NCI-H524 treated with DMSO at 0.1 percent for 48 hours (cell line): ENCODE measurements at regions not wholly inside any gene's neighbourhood (a gene's known extent, or its start where the extent isn't known, plus 50 kb on each side); places are given as distances from the start of the nearest gene placed in this dataset.
"Not testable (repeated sequence)": the region's sequence is repeated elsewhere in the genome, so short reads cannot be mapped to it uniquely, and the experiment has no call there.

ENCODE experiments used
- DNase-seq: peaks from one replicate; lab custom pipeline; 2025; lab: John Stamatoyannopoulos, UW

DNA sequence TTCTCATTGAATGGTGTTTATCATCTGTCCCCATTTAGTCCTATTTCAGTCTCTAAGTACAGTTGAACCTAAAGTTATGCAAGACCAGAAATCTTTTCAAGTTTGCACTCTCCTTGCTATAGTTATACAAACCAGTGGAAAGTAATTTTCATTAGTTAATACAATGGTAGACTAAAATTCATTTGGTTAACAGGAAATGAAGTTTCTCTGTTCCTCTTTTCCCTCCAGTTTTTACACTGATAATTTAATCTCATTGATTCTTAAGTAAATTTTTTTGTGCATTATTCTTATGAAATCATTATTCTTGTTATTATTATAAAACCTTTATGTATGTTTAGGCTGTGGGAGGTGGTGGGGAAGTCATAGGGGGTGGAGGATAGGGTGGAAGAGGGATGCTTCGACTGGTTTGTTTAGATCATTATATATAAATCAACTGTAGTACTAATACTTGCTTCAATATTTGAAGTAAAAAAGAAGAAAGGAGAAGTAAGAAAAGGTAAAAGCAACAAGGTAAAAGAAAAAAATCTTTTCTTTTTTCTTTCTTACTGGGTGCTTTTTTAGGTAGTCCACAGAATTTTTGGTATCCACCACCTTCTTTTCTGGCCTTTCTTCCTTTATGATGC is 104.1 kb downstream of the GPR85 start:
- no peak for DNase-seq

DNA sequence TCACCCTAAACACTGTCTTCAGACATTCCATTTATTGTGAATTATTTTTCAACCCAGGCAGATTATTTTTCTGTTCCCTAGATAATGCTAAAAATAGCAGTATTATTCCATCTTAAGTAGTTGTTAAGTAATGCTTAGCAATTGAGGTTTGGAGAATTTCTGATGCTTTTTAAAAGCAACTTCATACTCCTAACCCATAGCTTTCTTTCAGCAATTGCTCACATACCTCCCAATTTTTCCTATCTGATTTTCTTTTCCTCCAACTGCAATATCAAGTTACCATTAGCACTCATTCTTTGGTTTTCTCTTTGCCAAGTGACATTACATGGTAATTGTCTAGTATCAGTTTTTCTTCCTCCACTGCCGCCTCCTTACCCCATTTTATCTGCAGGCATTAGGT is 104.7 kb downstream of the GPR85 start:
- DNase-seq: no peak

DNA sequence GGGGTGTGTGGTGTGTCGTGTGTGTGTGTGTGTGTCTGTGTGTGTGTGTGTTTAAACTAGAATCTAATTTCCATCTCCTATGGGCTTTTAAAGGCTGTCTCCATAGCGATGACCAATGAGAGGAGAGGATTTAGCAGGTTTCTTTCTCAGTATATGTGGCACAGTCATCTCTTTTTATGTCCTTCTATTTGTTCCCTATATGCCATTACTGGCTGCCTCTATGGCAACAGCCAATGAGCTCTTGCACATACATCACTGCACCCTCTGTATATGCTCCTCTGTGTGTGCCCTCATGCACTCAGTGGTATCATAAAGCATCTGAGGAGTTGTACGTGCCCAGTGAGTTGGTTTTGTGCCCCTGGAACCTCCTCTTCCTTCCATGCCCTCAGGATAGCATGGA is 107.6 kb downstream of the GPR85 start:
- not testable (repeated sequence) for DNase-seq

DNA sequence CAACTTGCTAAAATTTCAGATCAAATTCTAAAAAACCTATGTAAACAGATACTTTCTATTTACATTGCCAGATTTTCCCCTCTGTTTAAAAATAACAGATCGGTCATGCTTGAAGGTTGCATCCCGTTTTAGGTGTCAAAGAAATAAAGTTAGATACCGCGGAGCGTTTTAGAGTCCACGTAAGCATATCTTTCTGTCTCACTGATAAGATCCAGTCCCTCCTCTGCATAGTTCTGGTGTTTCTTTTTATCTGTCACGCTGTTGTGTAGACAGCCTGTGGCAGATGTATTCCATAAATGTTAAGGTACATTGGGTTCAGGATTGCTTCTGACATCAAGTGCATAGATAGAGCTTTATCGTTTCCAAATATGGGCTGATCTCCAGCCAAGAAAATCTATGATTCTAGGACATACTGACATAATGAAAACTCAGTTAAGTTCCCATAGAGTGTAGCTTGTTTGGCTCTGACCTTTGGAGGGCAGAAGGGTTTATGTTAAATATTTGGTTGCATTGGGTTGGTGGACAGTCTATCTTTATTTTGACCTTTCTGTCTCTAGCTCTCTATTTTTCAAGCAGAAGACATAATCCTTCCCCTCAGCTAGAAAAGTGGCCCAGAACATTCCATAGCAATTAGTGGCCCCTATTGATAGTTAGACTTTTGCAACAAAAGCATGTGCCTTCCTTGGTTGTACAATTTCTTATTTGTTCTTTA is 109.2 kb downstream of the GPR85 start:
- not testable (repeated sequence) for DNase-seq

DNA sequence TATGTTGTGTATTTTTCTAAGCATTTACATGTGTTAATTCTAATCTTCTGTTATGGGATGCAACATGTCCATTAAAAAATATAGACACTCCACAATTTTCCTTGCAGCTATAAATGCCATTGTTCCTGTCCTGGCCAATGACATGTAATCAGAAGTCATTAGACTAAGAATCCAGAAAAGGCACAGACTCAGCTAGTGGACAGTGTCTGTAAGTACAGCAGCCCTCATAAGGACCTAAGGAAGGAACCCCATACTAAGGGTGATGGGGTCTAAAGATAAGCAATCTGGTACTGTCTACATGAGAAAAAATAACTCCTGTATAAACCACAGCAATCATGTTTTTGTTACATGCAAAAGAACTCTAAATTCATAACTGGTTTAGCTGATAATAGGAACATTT is 115.9 kb downstream of the GPR85 start:
- no peak for DNase-seq

DNA sequence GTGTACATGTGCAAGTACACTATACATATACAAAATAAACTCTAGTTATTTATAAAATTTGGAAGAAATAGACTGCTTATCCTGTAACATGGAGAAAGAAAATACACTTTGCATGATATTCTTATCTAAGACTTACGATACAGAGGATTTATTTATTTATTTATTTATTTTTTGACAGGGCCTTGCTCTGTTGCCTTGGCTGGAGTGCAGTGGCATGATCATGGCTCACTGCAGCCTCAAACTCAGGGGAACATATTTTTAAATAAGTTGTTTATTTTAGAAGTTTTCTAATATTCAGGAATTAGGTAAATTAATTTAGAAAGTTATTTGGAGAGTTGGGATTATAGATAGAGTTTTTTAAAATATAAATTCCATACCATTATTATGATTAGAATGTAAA is 116.7 kb downstream of the GPR85 start:
- no peak for DNase-seq

DNA sequence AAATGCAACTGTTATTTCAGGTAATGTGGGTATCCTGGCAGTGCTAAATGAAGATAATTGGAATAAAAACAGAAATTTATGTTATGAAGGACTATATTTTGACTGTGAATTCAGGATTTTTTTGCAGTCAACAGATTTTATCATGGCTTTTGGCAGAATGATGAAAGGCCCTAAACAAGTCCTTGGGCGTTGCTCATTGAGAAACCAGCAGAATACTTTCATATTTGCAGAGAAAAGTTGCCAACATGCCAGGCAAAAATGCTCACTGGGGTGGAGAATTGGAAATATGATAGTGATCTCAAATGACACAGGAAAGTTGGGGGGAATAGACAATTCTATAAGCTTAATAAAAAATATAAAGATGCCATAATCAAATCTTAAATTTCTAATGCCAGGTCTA is 121.1 kb downstream of the GPR85 start:
- DNase-seq: no peak

DNA sequence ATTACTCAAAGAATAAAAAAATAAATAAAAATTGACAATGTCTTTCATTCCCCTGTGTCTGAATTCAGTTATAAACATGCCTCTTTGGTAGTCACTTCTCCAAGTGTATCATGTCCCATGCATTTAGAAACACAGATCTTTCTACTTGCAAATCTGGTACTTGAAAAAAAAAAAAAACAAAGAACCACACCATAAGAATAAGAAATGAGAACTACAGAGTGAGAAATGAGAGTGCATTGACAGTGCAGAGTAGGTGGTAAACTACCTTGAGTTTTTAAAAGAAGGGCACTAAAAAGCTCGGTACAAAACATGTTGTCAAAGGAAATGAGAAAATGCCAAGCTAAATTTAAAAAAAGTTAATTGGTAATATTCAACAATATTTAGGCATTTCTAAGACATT is 123.0 kb downstream of the GPR85 start:
- DNase-seq: no peak

DNA sequence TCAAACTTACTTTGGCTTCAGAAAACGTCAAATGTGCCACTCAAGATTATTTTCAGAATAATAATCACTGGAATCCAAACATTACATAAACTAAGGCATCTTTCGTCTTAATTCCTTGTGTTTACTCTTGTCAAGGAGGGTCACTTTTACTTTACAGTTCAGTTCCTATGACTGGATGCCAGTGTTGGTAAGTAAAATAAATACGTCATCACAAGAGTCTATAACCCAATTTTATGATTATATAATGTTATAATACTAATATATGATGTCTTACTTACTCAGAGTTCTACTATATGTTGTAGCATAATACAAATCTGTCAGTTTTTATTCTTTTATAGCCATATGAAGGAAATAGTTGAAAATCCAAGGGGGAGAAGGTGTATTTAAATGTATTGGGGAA is 123.8 kb downstream of the GPR85 start:
- no peak for DNase-seq

DNA sequence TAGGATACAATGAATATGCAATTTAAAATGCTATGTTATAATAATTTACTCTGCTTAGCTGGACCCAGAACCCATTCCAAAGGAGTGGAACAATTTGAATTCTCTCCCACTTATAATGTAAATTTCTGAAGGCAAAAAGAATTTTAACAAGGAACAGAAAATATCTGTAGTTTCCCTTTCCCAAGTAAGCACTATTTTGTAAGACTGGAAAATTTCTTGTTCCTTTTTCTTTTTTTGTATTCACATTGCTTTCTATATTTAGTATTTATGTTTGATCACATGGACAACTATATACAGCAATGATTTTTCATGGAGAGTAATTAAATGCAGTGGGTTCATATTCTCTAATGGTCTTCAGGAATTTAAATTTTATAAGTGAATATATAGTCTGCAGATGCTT is 127.4 kb downstream of the GPR85 start:
- DNase-seq: no peak

DNA sequence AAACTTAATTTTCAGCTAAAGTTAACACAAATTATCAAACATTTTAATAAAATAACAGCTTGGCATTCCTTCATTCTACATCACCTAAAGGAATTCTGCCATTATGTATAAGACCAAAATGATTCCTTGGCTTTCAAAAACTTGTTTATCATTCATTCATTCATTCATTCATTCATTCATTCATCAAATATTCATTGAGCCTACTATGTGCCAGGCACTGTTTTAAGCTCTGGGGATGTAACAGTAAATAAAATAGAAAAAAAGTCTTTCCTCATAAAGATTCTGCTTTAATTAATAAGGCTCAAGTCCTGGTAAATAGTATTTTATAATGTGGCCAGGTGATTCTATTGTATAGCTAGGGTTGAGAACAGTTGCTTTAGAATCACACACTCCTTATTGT is 127.9 kb downstream of the GPR85 start:
- DNase-seq: no peak

DNA sequence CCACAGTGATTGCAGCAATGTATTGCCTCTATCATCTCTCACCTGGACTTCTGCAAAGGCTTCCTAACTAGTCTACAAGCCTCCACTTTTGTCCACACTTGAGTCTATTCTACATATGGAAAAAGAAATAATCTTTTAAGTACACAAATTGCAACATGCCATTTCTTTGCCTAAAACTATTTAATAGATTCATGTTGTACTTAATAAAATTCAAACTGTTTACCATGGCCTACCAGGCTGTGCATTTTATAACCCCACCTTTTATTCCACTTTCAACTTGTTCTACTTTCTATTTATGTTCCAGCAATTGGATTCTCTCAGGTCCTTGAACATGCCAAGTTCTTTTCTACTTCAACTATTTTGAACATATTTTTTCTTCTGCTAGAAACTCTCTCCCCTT is 128.7 kb downstream of the GPR85 start:
- no peak for DNase-seq

DNA sequence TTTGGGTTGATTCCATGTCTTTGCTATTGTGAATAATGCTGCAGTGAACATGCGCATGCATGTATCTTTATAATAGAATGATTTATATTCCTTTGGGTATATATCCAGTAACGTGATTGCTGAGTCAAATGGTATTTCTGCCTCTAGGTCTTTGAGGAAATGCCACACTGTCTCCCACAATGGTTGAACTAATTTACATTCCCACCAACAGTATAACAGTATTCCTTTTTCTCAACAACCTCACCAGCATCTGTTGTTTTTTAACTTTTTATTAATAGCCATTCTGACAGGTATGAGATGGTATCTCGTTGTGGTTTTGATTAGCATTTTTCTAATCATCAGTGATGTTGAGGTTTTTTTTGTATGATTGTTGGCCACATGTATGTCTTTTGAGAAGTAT is 133.6 kb downstream of the GPR85 start:
- DNase-seq: not testable (repeated sequence)

DNA sequence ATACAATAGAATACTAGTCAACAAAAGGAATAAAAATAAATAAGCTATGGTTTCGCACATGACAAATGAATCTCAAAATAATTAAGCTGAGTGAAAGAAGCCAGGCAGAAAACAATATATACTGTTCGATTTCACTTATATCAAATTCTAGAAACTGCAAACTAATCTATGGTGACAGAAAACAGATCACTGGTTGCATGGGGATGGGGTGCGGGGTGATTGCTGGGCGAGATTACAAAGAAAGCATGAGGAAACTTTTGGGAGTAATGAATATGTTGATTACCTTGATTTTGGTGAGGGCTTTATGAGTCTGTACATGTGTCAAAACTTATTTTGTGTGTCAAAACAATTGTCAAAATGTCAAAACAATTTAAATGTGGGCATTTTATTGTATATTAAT is 135.6 kb downstream of the GPR85 start:
- no peak for DNase-seq

DNA sequence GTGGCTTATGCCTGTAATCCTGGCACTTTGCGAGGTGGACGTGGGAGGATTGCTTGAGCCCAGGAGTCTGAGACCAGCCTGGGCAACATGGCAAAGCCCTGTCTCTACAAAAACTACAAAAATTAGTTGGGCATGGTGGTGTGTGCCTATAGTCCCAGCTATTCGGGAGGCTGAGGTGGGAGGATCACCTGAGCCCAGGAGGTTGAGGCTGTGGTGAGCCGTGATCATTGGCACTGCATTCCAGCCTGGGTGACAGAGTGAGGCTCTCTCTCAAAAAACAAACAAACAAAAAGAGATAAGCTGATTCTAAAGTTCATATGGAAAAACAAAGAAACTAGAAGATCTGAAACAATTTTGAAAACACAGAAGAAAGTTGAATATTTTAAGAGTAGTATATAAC is 136.9 kb downstream of the GPR85 start:
- not testable (repeated sequence) for DNase-seq

DNA sequence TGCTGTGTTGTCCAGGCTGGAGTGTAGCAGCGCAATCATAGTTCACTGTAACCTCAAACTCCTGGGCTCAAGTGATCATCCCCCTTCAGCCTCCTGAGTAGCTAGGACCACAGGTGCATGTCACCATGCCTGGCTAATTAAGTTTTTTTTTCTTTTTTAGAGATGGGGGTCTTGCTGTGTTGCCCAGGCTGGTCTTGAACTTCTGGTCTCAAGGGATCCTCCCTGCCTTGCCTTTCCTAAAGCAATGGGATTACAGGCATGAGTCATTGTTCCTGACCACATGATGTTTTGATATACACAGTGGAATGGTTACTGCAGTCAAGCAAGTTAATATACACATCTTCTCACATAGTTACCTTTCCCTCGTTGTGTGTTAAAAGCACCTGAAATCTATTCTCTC is 140.3 kb downstream of the GPR85 start:
- DNase-seq: no peak

DNA sequence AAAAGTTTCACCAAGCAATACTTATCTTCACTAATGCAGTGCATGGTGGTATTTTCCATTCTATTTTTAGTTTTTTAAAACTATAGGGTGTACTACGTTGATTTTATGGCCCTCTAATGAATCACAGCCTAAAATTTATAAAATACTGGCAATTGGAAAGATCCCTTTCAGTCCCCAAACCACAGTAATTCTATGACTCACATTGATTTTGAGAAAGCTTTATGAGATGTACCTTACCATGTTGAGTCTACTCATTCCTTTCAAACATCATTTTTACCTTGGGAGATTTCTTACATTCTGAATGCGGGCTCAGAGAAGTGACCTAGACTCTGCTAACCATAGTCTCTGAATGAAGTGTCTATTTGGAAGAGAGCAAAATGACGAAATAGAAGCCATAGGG is 141.6 kb downstream of the GPR85 start:
- no peak for DNase-seq

DNA sequence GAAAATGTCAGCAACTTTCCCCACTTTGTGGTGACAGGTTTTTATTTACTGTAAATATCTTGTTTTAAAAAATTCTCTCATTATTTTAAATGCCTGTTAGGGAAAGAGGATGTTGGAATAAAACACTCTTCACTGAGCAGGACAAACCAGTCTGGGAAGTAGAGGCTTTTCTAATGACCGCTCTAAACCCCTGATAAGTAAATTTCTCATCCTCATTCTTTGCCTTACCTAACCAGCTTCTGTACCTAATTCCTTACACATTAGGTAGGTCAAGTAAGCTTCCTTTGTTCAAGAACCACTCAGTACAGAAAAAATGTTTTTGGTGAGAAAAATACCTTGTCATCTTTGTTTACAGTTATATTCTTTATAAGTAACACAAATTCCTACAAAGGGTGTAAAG is 143.6 kb downstream of the GPR85 start:
- no peak for DNase-seq

DNA sequence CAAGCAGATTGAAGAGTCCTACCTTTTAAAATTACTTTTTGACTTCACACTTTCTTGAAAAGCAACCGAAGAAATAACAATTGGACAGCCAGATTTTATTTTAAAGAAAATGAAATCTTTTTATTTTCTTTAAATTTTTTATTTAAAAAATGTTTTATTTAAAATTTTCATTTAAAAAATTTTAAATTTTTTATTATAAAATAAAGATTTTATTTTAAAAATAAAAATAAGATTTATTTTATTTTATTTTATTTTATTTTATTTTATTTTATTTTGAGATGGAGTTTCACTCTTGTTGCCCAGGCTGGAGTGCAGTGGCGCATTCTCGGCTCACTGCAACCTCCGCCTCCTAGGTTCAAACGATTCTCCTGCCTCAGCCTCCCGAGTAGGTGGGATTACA is 144.5 kb downstream of the GPR85 start:
- DNase-seq: not testable (repeated sequence)

DNA sequence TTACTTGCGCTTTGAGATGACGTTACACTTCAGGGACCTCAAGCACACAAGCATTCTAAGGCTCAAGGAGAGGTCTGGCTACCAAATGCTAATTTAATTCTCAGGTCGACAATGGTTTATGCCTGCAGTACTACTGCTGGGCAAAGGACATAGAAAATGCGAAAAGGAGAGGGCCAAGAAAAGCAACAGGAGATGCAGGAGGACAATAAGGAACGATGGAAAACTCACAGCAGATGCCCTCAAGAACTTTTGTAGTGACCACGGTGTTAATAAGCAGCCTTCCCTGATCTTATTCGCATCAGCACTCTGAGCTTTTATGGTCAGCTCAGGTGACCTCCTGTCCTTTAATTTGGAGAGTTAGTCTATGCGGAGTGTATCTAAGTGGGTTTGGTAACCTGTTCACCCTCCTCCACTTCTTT is 146.3 kb downstream of the GPR85 start:
- no peak for DNase-seq

DNA sequence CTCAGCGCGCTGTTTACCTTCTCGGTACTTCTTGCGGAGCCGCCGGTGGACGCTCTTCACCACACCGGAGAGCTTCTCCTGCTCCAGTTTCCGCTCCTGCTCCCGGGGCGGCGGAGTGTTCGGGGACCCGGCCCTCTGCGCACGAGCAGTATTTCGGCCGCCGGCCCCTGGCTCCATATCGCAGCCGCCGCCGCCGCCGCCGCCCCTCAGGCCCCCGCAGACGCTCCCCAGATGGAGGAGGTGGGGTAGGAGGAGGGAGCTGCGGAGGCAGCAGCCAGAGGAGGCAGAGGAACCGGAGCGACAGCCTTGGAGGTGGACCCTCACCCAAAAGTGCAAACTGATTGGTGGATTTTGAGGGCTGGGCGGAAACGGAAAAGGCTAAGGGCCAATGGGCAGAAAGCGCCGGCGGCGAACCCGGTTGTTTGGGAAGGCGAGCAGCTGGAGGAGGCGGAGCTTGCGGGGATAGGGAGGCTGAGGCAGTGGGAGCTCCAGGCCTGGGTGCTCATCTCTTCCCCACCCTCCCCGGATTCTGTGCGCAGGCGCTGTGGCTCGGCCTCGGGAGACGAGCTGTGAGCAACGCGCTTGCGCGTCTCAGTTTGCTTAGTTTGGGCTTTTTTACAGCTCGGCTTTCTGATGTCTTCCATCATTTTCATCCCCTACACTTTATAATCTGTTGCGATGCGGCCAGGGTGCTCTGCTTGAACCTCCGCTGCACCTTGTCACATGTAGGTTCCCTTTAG is 146.9 kb downstream of the GPR85 start:
- peak; percentile 97 for DNase-seq

DNA sequence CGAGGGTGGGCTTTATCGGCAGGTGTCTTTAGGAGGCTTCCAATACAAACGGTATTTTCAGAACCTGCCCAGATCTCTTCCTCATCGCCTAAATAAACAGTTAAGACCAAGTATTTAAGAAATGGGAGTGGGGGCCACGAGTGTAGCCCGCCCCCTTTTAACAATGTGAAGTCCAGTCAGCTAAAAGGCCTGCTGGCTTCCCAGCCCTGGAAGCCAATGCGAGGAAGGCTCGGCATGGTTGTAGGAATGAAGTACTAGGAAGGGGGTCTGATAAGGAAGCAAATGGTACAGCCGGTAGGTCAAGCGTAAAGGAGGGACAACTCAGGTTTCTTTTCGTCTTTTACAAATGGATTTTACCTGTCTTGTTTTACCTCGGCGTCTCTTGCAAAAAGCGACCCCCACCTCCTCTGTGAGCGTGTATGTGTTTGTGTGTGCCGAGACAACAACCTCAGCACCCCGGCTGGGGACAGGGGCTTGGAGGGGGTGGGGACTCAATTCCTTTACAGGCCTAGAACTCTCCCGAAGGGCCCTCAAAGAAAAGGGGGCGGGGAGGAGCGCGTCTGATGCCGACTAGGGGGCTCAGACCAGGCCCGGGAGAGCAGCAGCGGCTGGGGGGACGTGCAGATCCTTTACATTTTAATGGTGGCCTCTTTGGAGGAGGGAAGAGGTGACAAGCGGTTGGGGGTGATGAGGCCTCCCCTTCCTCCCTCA is 147.6 kb downstream of the GPR85 start:
- no peak for DNase-seq
